HL-60 (cell line): ENCODE measurements at regions not wholly inside any gene's neighbourhood (a gene's known extent, or its start where the extent isn't known, plus 50 kb on each side); places are given as distances from the start of the nearest gene placed in this dataset.

Experiments used
- DNase-seq, 2 experiments: peaks; one replicate each; pipeline ENCODE4 v3.0.0-alpha.2; 2010 to 2020; ENCODE audit warnings: low read depth in 1 of 2, low spot score in 1 of 2
- H3K27ac ChIP-seq: fragments of 250-450 bp; sonication (Bioruptor Pico); replicated peaks from 2 replicates; pipeline ENCODE4 v1.5.1; 2020; ENCODE audit warnings: mild to moderate bottlenecking, moderate library complexity
- H3K27me3 ChIP-seq: fragments of 250-450 bp; sonication (Bioruptor Pico); 2 replicates; pipeline ENCODE4 v1.5.1; 2021; ENCODE audit warnings: mild to moderate bottlenecking, moderate library complexity; ENCODE audit not compliant: insufficient read depth, poor library complexity, severe bottlenecking
- H3K4me3 ChIP-seq: replicated peaks from 2 replicates; pipeline ENCODE4 v1.5.1; 2011; ENCODE audit warnings: mild to moderate bottlenecking, control low read depth, low read length; ENCODE audit not compliant: insufficient read depth
- CTCF ChIP-seq: IDR thresholded peaks from one replicate; pipeline ENCODE4 v1.5.1; 2011; ENCODE audit warnings: low read length, control low read depth, inconsistent platforms; ENCODE audit not compliant: insufficient read depth
- GABPA ChIP-seq: IDR thresholded peaks from 2 replicates; pipeline ENCODE4 v1.6.1; 2012; ENCODE audit warnings: low read depth
- POLR2AphosphoS5 ChIP-seq: IDR thresholded peaks from 2 replicates; pipeline ENCODE4 v1.6.1; 2012; ENCODE audit warnings: low read depth
- REST ChIP-seq: IDR thresholded peaks from 2 replicates; pipeline ENCODE4 v1.6.1; 2012; ENCODE audit warnings: low read depth; ENCODE audit not compliant: insufficient replicate concordance
- SPI1 ChIP-seq: IDR thresholded peaks from 2 replicates; pipeline ENCODE4 v1.6.1; 2012; ENCODE audit warnings: low read depth, mild to moderate bottlenecking, borderline replicate concordance

GRCh38 chr2:23327416-23327815 is 57.6 kb upstream of the KLHL29 start:
- TF ChIP-seq SPI1, result no peak
- no peak for TF ChIP-seq REST
- no peak for TF ChIP-seq POLR2AphosphoS5
- TF ChIP-seq CTCF, result no peak
- no peak for TF ChIP-seq GABPA
- Histone ChIP-seq H3K27ac (no peak overlapping the region), H3K27me3 (no peaks in the 10 kb centered on the region), H3K4me3 (no peak overlapping the region)
- no peak for DNase-seq

- TF ChIP-seq CTCF, result no peak
- TF ChIP-seq SPI1, result no peak
- TF ChIP-seq REST, result no peak
- no peak for TF ChIP-seq GABPA
- no peak for TF ChIP-seq POLR2AphosphoS5
These were observed 57.1 kb upstream of the KLHL29 start for GRCh38 chr2:23327887-23328286.

GRCh38 chr2:23330214-23330613 is 54.8 kb upstream of the KLHL29 start:
- no peaks in the 10 kb centered on the region for H3K27me3 ChIP-seq
- H3K27ac ChIP-seq, result no peak overlapping the region
- no peak for DNase-seq
- no peak overlapping the region for H3K4me3 ChIP-seq
- TF ChIP-seq GABPA (no peak), REST (peak; percentile 92)

More at GRCh38 chr2:23327887-23328286, 57.1 kb upstream of the KLHL29 start:
- H3K4me3 ChIP-seq, result no peak overlapping the region
- no peaks in the 10 kb centered on the region for H3K27me3 ChIP-seq
- no peak for DNase-seq
- H3K27ac ChIP-seq, result no peak overlapping the region
